ENCODE measurements at regions not wholly inside any gene's neighbourhood (a gene's known extent, or its start where the extent isn't known, plus 50 kb on each side); places are given as distances from the start of the nearest gene placed in this dataset.

DNA sequence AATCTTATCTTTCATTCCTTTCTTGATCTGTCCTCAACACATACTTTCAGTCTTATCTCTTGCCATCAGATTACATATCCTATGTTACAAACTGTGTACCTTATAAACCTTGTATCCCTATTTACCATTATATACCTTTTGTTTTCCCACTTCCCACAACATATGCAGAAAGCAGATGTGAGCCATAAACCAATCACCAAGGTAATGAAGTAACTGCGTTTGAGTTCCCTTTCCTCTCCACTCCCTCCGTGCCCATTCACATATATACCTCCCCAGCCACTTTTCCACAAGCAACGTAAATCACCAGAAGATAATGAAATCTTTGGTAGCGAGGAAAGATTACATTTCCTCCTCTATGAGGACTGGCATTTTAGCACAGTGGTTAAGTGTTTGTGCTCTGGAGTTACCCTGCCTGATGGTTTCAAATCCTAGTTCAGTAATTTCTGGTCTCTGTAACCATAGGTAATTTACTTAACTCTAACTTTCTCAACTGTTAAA, 55.5 kb upstream of the PHF14 start:
- TF ChIP-seq POLR2AphosphoS5 (IDR thresholded peaks at IDR 0.05) (no peak), POLR2A (IDR thresholded peaks at IDR 0.05) (no peak)
- TF ChIP-seq, protein P1, sequence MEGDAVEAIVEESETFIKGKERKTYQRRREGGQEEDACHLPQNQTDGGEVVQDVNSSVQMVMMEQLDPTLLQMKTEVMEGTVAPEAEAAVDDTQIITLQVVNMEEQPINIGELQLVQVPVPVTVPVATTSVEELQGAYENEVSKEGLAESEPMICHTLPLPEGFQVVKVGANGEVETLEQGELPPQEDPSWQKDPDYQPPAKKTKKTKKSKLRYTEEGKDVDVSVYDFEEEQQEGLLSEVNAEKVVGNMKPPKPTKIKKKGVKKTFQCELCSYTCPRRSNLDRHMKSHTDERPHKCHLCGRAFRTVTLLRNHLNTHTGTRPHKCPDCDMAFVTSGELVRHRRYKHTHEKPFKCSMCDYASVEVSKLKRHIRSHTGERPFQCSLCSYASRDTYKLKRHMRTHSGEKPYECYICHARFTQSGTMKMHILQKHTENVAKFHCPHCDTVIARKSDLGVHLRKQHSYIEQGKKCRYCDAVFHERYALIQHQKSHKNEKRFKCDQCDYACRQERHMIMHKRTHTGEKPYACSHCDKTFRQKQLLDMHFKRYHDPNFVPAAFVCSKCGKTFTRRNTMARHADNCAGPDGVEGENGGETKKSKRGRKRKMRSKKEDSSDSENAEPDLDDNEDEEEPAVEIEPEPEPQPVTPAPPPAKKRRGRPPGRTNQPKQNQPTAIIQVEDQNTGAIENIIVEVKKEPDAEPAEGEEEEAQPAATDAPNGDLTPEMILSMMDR (IDR thresholded peaks at IDR 0.05), result no peak
- H3K4me1 ChIP-seq, result no peaks in the 10 kb centered on the region
- no peaks in the 10 kb centered on the region for H3K9me3 ChIP-seq
- intact Hi-C loops (cut with DNase I; ENCODE audit: low total_unique reads), result no loop called here
- H3K36me3 ChIP-seq, result no peaks in the 10 kb centered on the region
- H3K4me3 ChIP-seq, result no peak overlapping the region
- DNase-seq (ENCODE audit: low spot score in 2 of 2), result no peak
- H3K27ac ChIP-seq, result no peak overlapping the region
- H3K27me3 ChIP-seq, result no peaks in the 10 kb centered on the region

GRCh38 chr7:10919923-10920322, 53.7 kb upstream of the PHF14 start:
- TF ChIP-seq, protein P1 (IDR thresholded peaks at IDR 0.05), result no peak
- TF ChIP-seq POLR2A (IDR thresholded peaks at IDR 0.05) (no peak), POLR2AphosphoS5 (IDR thresholded peaks at IDR 0.05) (no peak)
- H3K27me3 ChIP-seq, result no peaks in the 10 kb centered on the region
- intact Hi-C loops (cut with DNase I; ENCODE audit: low total_unique reads), result no loop called here
- no peaks in the 10 kb centered on the region for H3K4me1 ChIP-seq
- H3K9me3 ChIP-seq, result no peaks in the 10 kb centered on the region
- no peak for DNase-seq (ENCODE audit: low spot score in 2 of 2)
- H3K36me3 ChIP-seq, result no peaks in the 10 kb centered on the region
- no peak overlapping the region for H3K27ac ChIP-seq
- no peak overlapping the region for H3K4me3 ChIP-seq
